NCI-H2081 treated with DMSO at 0.1 percent for 48 hours (cell line): ENCODE measurements at regions not wholly inside any gene's neighbourhood (a gene's known extent, or its start where the extent isn't known, plus 50 kb on each side); places are given as distances from the start of the nearest gene placed in this dataset.

Experiments
- DNase-seq: peaks from one replicate; lab custom pipeline; 2025; lab: John Stamatoyannopoulos, UW

GRCh38 chr4:127162741-127163140 lies 470.0 kb upstream of the INTU start:
- DNase-seq, result no peak

DNA sequence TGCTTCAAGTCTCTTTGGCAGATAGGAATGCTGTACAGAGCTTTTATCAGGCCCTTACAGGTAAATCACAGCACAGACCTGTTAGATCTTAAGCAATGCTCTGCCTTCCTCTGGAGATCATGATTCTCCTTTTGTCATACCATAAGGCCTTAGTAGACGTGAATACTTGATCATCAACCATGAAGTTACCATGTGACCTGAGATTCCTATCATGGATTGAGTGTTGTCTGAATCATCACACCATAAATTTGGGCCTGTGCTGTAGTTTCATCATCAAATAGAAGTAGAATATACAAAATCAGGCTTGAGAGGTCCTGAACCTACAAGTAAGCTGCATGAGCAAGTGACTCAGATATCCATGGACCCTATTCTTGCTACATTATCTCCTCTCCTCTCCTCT lies 466.8 kb upstream of the INTU start:
- DNase-seq, result no peak

DNA sequence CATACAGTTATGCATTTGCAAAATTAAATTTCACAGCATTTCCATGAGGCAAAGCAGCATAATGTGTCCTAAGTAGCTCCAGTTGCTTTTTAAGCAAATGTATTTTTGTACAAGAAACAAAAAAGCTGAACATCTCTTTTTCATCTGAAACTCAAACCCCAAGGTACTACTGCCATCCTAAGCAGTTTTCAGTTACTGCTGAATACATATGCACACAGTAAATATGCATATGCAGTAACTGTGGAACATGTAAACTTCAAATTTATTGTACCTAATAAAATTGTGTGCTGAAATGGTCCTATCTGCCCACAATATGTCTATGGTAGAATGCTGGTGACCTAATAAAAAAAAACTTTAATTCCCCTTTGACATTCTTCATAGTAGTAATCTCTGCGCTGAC lies 458.6 kb upstream of the INTU start:
- DNase-seq, result no peak

GRCh38 chr4:127174616-127175015 lies 458.1 kb upstream of the INTU start:
- no peak for DNase-seq

DNA sequence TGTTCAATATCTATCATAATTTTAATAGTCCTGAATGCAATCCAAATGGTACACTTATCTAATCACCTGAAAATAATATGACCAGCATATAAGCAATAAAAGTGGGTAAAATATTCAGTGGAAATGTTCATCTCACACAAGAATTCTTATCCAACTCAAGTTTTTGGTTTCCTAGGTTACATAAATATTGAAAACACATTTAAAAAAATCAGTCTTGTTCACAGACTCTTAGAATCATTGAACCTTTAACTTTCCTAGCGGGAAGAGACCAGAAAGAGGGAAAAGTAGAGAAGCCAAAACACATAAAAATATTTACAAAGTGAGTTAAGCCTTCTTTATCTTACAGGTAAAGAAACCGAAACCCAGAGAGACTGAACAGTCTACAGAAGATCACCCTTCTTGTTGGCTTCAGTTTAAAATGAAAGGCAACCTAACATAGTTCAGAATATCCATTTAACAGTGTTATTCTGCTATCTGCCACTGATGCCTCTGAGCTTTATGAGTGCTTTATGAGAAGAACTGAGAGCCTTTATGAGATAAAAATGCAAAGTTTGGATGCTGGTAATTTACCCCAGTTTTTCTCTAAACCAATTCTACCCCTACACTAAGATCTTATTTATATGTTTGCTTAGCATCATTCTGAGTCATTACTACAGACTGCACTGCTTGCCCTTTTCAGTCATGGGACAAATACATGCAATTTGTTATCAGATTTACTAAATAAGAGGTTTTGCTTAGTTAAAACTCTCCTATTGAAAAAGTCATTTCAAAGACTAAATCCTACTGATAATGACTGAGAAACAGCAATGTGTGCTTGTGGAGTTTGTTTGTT lies 453.3 kb upstream of the INTU start:
- no peak for DNase-seq

GRCh38 chr4:127181001-127181400 lies 451.8 kb upstream of the INTU start:
- no peak for DNase-seq

- DNase-seq, result no peak
Measured at GRCh38 chr4:127182687-127183086, 450.1 kb upstream of the INTU start.

DNA sequence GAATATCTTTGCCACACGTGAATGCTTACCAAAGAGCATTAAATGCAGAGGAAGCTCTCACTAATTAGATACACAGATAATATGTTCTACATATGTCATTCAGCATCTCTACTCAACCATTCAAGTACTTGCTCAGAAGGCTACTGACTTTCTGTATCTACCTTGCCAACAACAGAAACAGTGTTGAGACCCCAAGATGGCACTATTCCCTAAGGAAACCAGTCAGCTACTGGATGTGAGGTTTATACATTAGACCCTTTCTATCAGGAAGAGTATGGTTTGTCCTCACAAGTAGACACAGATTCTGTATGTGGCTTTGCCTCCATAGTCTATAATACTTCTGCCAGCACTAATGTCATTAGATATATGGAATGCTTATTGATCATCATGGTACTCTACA lies 443.9 kb upstream of the INTU start:
- DNase-seq, result no peak

DNA sequence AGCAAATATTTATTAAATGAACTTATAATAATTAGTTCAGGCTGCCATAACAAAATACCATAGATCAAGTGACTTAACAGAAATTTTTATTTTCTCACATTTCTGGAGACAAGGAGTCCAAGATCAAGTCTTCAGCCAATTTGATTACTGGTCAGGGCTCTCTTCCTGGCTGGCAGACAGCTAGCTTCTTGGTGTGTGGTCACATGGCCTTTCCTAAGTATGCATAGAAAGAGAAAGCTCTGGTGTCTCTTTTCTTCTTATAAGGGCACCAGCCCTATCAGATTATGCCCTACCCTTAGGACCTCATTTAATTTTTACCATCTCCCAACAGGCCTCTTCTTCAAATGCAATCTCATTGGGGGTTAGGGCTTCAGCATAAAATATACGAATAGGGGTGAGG lies 438.5 kb upstream of the INTU start:
- DNase-seq, result no peak

DNA sequence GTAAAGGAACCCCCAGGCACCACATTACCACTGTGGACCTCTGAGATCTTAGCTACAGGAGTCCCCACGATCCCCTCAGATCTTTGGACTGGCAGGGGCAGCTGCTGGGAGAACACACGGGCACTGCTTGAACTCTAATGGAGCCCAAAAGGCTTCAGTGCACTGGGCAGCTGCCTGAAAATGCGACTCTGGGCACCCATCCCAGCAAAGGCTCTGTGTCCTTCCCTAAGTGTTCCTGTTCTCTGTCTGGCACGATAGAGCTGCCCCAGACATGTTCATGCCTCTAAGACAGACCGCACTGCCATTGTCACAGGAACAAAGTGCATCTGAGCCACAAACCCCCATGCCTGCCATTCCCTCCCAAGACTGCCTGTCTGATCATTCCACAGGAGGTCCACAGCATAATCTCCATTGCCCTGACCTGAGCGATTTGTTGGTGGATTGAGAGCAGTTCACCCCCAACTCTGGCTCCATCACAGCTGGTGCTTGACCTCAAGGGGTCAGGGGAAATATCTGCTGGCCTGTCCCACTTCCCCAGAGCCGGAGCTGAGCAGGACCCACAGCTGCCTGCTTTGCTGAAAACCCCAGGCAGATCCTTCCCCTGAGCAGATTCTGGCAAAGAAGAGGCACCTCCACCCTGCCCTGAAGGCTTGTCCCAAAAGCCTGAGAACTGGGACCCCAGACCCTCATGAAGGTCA lies 436.0 kb upstream of the INTU start:
- no peak for DNase-seq

GRCh38 chr4:127203562-127204200 lies 429.1 kb upstream of the INTU start:
- DNase-seq, result no peak

DNA sequence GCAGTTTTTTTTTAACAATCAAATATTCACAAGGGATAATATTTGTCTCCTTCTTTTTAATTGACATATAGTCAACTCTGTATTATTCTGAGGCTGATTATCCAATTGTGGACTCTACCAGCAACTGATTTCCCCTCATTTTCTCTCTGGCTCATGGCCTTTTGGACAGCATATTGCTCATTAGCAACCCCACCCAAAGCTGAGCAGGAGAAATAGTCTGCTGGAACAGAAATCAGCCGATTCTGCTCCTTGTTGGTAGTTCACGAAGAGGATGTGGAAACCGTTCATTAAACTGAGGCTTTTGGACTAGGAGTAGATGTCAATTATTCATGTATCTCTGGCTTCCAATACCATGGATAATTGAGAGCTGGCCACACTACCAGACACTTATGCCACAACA lies 428.4 kb upstream of the INTU start:
- DNase-seq, result no peak

- DNase-seq, result no peak
Measured at GRCh38 chr4:127209580-127210095, 423.1 kb upstream of the INTU start.

DNA sequence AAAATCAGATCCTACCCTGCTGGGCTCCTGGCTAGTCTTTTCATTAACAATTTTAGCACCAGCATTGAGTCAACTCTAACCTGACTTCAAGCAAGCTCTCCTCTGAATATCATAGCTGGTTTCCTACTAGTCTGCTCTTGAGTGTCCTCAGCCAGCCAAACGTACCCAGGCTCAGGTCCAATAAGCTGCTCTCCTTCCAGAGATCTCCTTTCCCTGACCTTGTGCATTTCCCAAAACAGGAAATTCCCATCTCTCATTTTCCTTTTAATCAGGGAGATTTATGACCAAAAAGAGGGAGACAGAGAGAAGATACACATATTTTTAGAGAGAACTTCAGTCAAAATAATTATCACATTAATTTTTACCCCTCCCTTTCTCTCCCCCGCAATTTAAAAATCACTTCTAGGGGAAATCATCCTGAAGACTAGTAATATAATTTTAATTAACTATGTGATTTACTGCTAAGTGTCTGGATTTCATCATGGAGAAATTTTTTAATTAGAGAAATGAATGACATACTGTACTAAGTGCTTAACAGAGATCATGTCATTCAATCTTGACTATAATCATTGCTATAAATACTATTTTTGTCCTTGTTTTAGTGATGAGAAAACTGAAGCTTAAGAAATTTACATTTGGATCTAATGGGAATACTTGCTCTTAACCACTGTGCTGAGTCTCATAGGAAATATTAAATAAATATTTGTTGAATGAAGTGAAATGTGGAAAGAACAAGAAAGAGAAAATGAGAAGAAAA lies 421.7 kb upstream of the INTU start:
- DNase-seq, result no peak

DNA sequence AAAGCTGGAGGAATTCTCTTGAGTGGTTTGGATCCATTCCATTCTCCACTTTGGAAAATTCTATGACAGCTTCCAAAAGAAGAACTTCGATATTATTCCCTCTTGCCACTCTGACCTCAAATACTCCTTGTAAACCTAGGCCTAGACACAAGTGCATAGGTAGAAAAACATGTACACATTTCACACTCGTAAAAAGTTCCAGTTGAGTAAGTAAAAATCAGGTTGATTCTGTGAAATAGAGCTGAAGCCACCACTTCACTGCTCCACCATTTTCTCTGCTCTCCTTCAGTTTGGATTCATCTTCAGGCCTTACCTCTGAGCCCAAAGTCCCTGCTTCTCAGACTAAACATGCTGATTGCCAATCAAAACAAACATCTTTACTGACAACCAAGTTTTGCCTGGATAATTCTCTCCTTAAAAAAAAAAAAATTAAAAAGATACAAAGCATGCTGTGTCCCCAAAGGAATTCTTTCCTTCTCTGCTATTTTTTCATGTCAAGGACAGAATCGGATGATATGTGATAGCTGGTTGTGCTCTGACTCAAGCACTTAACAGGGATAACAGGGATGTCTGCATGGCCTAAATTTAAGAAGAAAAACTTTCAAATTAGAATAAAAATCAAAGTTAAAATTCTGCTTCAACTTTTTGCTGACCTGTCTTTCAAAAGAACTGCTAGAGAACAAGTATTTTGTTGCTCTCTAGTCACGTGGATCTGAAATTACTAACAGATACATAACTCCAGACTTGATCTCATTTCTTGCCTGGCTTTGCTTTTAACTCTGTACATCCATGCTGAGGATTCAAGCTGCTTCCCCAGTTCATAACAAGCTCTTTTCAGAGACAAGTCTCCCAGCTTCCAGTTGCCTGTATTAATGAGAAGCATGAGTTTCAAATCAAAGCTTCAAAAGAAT lies 420.9 kb upstream of the INTU start:
- DNase-seq, result no peak

DNA sequence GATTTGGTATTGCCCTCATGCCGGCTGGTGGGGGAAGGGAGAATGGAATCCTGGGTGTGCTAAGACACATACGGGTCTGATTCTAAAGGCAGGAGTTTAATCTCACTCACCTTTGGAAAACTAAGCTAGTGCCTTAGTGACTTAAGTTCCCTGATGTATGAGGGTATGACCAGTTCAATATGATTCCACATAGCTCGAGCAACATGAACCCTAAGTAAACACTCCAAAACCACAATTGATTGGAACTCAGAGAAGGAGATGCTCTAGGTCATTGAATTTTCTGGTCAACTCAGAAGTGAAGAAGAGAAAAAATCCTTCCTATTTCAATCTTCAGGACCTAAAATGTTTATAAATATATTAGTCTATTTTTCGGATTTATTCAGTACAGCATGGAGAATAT lies 420.1 kb upstream of the INTU start:
- DNase-seq, result no peak

- DNase-seq, result no peak
Measured at GRCh38 chr4:127214016-127214415, 418.7 kb upstream of the INTU start.

DNA sequence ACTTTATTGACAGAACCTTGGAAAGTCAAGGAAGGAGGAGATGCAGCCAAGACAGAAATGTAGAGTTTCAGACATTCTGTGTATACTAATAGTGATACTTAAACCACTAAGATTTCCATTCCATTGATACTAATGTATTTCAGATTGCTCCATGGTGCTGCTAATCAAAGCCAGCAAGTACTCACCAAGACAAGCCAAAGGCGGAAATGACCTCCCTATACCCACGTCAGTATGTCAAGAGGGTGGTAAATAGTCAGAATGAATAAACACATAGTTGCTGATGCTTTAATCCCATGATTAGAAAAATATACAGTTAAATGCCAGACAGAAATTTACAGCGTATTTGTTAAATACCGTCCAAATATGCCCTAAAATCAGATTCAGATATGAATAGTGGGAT lies 417.8 kb upstream of the INTU start:
- no peak for DNase-seq

DNA sequence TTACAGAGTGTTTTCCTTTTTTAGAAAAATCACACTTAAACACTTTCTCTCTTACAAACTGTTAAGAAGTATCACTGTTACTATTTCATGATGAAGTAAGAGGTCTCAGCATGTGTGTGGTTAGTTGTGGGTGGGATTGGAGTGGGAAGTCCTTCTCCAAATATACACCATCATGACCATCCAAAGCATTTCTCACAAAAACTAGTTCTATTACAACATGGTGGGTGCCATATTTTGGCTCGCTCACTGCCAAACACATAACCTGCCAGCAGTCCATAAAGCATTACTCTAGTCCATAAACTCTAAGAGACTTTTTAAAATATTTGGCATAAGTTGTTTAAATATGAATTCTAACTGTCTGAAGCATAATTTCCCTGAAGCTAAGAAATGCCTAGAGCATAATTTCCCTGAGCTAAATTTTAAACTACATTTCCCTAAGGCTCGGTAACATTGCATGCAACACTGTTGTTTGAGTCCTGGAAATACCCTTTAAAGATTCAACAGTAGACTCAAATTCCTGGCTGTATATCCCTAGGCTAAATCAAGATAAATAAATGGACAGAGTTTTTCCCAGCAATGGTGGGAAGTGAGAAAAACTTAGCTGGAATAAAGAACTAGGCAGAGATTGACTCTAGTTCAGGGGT lies 415.0 kb upstream of the INTU start:
- DNase-seq, result no peak

DNA sequence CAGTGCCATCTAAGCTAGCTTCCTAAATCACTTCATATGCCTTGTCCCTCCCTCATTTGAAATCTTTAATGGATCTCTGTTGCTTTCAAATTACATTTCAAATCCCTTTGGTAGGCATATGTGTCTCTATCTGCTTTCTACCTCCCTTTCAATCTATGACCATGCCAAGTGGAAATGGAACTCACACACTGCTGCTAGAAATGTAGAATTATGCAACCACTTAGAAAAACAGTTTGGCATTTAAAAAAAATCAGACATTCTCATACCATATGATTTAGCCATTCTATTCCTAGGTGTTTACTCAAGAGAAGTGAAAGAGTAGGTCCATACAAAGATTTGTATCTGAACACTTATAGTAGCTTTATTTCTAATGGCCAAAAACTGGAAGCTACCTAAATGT lies 413.5 kb upstream of the INTU start:
- DNase-seq, result no peak

- no peak for DNase-seq
Measured at GRCh38 chr4:127224556-127224955, 408.2 kb upstream of the INTU start.
